ENCODE measurements at regions not wholly inside any gene's neighbourhood (a gene's known extent, or its start where the extent isn't known, plus 50 kb on each side); places are given as distances from the start of the nearest gene placed in this dataset.

- H4K5ac ChIP-seq (ENCODE audit: insufficient read length, low read depth, low read length): no peak overlapping the region
- no peak overlapping the region for H3K56ac ChIP-seq (replicated peaks; ENCODE audit: insufficient read length, low read depth, low read length)
- no peak overlapping the region for H3K27ac ChIP-seq (ENCODE audit: low read depth, low read length)
- peak overlapping the region; percentile 91; the same call in 1 of the 2 replicates for H2AFZ ChIP-seq (ENCODE audit: low read length)
- H4K20me1 ChIP-seq (replicated peaks in 1 of 2; ENCODE audit: control insufficient read depth in 1 of 2, insufficient read depth in 2 of 2, low read length in 2 of 2): no peaks in the 10 kb centered on the region
- H3K79me2 ChIP-seq (ENCODE audit: control insufficient read depth in 1 of 2, insufficient read depth in 2 of 2, low read length in 2 of 2): no peaks in the 10 kb centered on the region
- no peak overlapping the region for H4K8ac ChIP-seq (ENCODE audit: extremely low read depth, insufficient read depth, low read length)
- H3K9ac ChIP-seq (replicated peaks in 1 of 4; ENCODE audit: extremely low read depth in 1 of 4, low read depth in 3 of 4, low read length in 3 of 4): no peak overlapping the region
- H3K4me2 ChIP-seq (ENCODE audit: insufficient read depth in 1 of 2, low read depth in 2 of 2, low read length in 2 of 2): no peak overlapping the region
- H3K18ac ChIP-seq (ENCODE audit: extremely low read depth, low read length): no peak overlapping the region; the same call in 1 of the 2 replicates
- no peak overlapping the region for H2BK5ac ChIP-seq (ENCODE audit: low read depth, low read length)
- peaks cover 0 to 4% (median 0%) of the 10 kb centered on the region in 4 experiments; a peak in 1 of 7 replicates for H3K4me1 ChIP-seq (replicated peaks in 1 of 4; ENCODE audit: control insufficient read depth in 3 of 4, insufficient read depth in 4 of 4, low read length in 3 of 4)
- CTCF ChIA-PET (ENCODE audit: partially characterized antibody): no interaction called here
- H4K91ac ChIP-seq (replicated peaks; ENCODE audit: insufficient read length, low read length): no peak overlapping the region
- DNase-seq (ENCODE audit: low read depth in 1 of 2, low spot score in 2 of 2) (no peak), FAIRE-seq (no peak)
- H3K27me3 ChIP-seq (replicated peaks in 1 of 4; ENCODE audit: control insufficient read depth in 3 of 4, extremely low read depth in 1 of 4, insufficient read depth in 3 of 4, low read length in 3 of 4): no peaks in the 10 kb centered on the region
- WGBS, 2 experiments (ENCODE audit: extremely low coverage in 1 of 2, insufficient coverage in 1 of 2, insufficient read length in 1 of 2, insufficient replicate concordance in 2 of 2, low coverage in 1 of 2, low lambda C conversion rate in 2 of 2, missing lambda C conversion rate in 1 of 2): 79% methylated on average over 3 of the region's 3 CpGs; no CpG with 5 or more reads in 1 of the 2 experiments
- no peak overlapping the region for H3K4ac ChIP-seq (replicated peaks; ENCODE audit: insufficient read length, low read depth, low read length)
- no peak overlapping the region for H2AK5ac ChIP-seq (ENCODE audit: low read depth, low read length)
- no peak overlapping the region for H3K23ac ChIP-seq (ENCODE audit: insufficient read length)
- H3K79me1 ChIP-seq (ENCODE audit: low read depth, low read length): no peaks in the 10 kb centered on the region
- no peak overlapping the region for H2BK120ac ChIP-seq (replicated peaks; ENCODE audit: low read depth, low read length)
- no peak overlapping the region for H2BK15ac ChIP-seq (ENCODE audit: low read length)
- H2BK12ac ChIP-seq (ENCODE audit: low read depth, low read length): 0 out of 2 replicates have a peak overlapping the region, but pooled peaks have one; percentile 41
- no peak overlapping the region for H2BK20ac ChIP-seq (ENCODE audit: low read length)
- no peak overlapping the region for H3K14ac ChIP-seq (ENCODE audit: insufficient read length)
- H3K36me3 ChIP-seq (ENCODE audit: control insufficient read depth in 2 of 4, insufficient read depth in 4 of 4, low read length in 3 of 4): no peaks in the 10 kb centered on the region
- no peaks in the 10 kb centered on the region; the same call in 1 of the 2 replicates for H3K23me2 ChIP-seq (ENCODE audit: low read depth, low read length)
- POLR2A ChIA-PET (ENCODE audit: partially characterized antibody): no interaction called here
- no peaks in the 10 kb centered on the region for H3K9me3 ChIP-seq (ENCODE audit: insufficient read depth in 2 of 2, low read depth in 1 of 2, low read length in 1 of 2)
- no peak overlapping the region for H3K4me3 ChIP-seq (ENCODE audit: extremely low read depth in 1 of 4, insufficient read depth in 2 of 4, low read depth in 3 of 4, low read length in 4 of 4)
- TF ChIP-seq RAD21 (IDR thresholded peaks at IDR 0.05 in 1 of 2, conservative IDR thresholded peaks at IDR 0.05 in 1 of 2; ENCODE audit: low read depth in 2 of 2, low read length in 2 of 2): no peak
- no peak for TF ChIP-seq EZH2 (IDR thresholded peaks at IDR 0.05; ENCODE audit: low read depth, low read length, severe bottlenecking)
- no peak for TF ChIP-seq SIN3A (conservative IDR thresholded peaks at IDR 0.05 in 1 of 2, IDR thresholded peaks at IDR 0.05 in 1 of 2; ENCODE audit: low read depth in 1 of 2, low read length in 2 of 2)
- no peak for TF ChIP-seq TCF12 (IDR thresholded peaks at IDR 0.05; ENCODE audit: low read depth, low read length)
- no peak for TF ChIP-seq EGR1 (IDR thresholded peaks at IDR 0.05; ENCODE audit: borderline replicate concordance, low read depth, low read length)
- TF ChIP-seq CHD1 (IDR thresholded peaks at IDR 0.05; ENCODE audit: low read depth, low read length): no peak
- no peak for TF ChIP-seq CTCF (IDR thresholded peaks at IDR 0.05; ENCODE audit: control extremely low read depth in 1 of 3, insufficient read depth in 1 of 3, low read depth in 1 of 3, low read length in 3 of 3)
- no peak for TF ChIP-seq POU5F1 (IDR thresholded peaks at IDR 0.05; ENCODE audit: low read depth, low read length)
- no peak for TF ChIP-seq NANOG (IDR thresholded peaks at IDR 0.05; ENCODE audit: insufficient read depth, low read depth, low read length, poor library complexity, severe bottlenecking)
- TF ChIP-seq, protein P1, sequence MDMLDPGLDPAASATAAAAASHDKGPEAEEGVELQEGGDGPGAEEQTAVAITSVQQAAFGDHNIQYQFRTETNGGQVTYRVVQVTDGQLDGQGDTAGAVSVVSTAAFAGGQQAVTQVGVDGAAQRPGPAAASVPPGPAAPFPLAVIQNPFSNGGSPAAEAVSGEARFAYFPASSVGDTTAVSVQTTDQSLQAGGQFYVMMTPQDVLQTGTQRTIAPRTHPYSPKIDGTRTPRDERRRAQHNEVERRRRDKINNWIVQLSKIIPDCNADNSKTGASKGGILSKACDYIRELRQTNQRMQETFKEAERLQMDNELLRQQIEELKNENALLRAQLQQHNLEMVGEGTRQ (IDR thresholded peaks at IDR 0.05; ENCODE audit: low read length): no peak
Measured at GRCh38 chr3:177740254-177740653, 543.0 kb upstream of the TBL1XR1 start.
